Gastroesophageal sphincter (tissue), 3 donors: ENCODE measurements at regions not wholly inside any gene's neighbourhood (a gene's known extent, or its start where the extent isn't known, plus 50 kb on each side); places are given as distances from the start of the nearest gene placed in this dataset.

Source experiments
- CTCF ChIP-seq, 4 experiments: fragments of 200-600 bp in 2 of 4; fragments of 450-650 bp in 2 of 4; sonication (generic) in 1 of 4; IDR thresholded peaks; one replicate each; pipeline ENCODE4 v1.5.1; 2017 to 2019; ENCODE audit warnings: antibody characterized with exemption in 4 of 4, mild to moderate bottlenecking in 2 of 4, moderate library complexity in 2 of 4
- POLR2A ChIP-seq, 2 donors: fragments of 450-650 bp; IDR thresholded peaks; one replicate each; pipeline ENCODE4 v1.6.1; 2017; ENCODE audit warnings: antibody characterized with exemption in 2 of 2, mild to moderate bottlenecking in 2 of 2, moderate library complexity in 1 of 2
- POLR2AphosphoS5 ChIP-seq: sonication (generic); formaldehyde crosslinking; IDR thresholded peaks from one replicate; pipeline ENCODE4 v1.6.1; 2017; ENCODE audit warnings: antibody characterized with exemption

DNA sequence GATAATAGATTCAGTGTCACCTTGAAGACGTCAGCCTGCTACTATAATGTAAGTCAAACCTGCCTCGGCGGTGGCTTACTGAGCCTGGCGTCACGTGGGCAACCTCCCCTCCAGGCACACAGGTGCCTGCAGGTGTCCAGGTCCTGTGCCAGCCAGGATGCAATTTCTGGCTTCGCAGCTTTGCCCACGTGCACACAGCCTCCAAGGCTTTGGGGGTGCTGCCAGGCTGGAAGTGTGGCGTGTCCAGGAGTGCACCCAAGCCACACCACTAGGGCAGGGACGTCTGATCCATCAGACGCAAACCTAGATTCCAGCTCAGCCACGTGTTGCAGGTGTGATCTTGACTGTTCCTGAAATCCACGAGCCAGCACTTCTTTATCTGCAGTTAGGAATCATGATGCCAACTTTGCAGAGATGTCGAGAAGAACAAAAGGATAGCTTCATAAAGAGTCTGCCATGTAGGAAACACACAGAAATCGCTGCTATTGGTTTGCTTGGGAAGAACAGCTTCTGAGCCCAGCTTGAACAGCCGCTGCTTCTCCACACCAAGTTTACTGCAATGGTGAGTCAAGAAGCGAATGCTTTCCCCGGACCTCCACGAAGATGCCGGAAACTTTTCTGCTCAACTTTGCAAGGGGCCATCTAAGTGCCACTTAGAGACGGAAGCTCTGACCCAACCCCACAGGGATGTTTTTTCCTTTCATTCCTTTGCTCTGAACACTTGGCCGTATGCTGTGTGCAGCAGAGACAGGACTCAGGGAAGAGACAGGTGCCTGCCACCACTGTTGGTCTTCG lies 84.2 kb upstream of the SALL3 start:
- TF ChIP-seq CTCF (IDR thresholded peaks at IDR 0.05) (no peak), POLR2AphosphoS5 (no peak), POLR2A (IDR thresholded peaks at IDR 0.05) (no peak)
